ENCODE measurements at regions not wholly inside any gene's neighbourhood (a gene's known extent, or its start where the extent isn't known, plus 50 kb on each side); places are given as distances from the start of the nearest gene placed in this dataset.

DNA sequence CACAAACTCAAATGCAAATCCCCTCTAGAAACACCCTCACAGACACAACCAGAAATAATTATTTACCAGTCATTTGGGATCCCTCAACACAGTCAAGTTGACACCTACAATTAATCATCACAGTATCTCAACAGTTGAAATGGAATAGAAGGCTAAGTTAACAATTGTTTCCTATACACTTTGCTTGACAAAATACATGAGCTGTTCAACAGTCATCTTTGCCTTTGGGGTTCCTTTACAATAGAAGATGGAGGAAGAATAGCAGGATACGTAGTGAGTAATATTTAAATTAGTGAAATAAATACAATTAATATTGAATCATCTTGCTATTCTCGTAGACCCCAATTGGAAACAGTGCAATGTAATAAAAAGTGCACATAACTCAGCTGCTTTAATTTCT lies 487.3 kb upstream of the ADAMTS5 start:
- TF ChIP-seq EZH2 (IDR thresholded peaks at IDR 0.05; ENCODE audit: borderline replicate concordance) = no peak
- TF ChIP-seq, protein P1, sequence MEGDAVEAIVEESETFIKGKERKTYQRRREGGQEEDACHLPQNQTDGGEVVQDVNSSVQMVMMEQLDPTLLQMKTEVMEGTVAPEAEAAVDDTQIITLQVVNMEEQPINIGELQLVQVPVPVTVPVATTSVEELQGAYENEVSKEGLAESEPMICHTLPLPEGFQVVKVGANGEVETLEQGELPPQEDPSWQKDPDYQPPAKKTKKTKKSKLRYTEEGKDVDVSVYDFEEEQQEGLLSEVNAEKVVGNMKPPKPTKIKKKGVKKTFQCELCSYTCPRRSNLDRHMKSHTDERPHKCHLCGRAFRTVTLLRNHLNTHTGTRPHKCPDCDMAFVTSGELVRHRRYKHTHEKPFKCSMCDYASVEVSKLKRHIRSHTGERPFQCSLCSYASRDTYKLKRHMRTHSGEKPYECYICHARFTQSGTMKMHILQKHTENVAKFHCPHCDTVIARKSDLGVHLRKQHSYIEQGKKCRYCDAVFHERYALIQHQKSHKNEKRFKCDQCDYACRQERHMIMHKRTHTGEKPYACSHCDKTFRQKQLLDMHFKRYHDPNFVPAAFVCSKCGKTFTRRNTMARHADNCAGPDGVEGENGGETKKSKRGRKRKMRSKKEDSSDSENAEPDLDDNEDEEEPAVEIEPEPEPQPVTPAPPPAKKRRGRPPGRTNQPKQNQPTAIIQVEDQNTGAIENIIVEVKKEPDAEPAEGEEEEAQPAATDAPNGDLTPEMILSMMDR (IDR thresholded peaks at IDR 0.05; ENCODE audit: poor library complexity) = no peak
- H3K9me2 ChIP-seq (replicated peaks; ENCODE audit: insufficient read depth) = no peaks in the 10 kb centered on the region
- no peak overlapping the region for H3K4me3 ChIP-seq
- H2AFZ ChIP-seq = no peak overlapping the region
- 89% methylated on average over 2 of the region's 2 CpGs for WGBS (ENCODE audit: low lambda C conversion rate, missing lambda C conversion rate)
- no peaks in the 10 kb centered on the region for H3K4me1 ChIP-seq (ENCODE audit: insufficient read depth)
- no peak overlapping the region for H3K4me2 ChIP-seq
- H3K27ac ChIP-seq = no peak overlapping the region
- H4K20me1 ChIP-seq (ENCODE audit: insufficient read depth, poor library complexity, severe bottlenecking) = no peaks in the 10 kb centered on the region
- no peaks in the 10 kb centered on the region for H3K79me2 ChIP-seq
- H3K36me3 ChIP-seq (replicated peaks; ENCODE audit: insufficient read depth, low read depth) = no peaks in the 10 kb centered on the region
- H3K27me3 ChIP-seq = no peaks in the 10 kb centered on the region
- DNase-seq (ENCODE audit: low spot score) = no peak
- no peaks in the 10 kb centered on the region for H3K9me3 ChIP-seq (ENCODE audit: low read depth)

DNA sequence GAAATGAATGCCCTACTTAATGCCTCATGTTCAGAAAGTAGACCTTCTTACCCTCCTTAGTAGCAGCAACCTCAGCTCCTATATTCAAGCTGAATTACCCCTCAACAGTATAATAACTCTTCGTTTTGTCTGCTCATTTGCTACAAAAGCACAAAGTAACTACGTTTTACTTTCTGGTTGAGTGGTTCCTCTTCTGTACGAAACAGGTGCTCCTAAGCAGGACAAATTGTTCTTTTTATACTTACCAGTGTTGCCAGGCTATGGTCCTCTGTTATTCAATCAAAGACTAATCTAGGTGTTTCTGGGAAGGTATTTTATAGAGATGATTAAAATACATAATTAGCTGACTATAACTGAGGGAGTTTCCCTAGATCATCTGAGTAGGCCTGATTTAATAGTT lies 484.2 kb upstream of the ADAMTS5 start:
- Histone ChIP-seq H3K79me2 (no peaks in the 10 kb centered on the region), H3K27ac (no peak overlapping the region), H4K20me1 (ENCODE audit: insufficient read depth, poor library complexity, severe bottlenecking) (no peaks in the 10 kb centered on the region), H3K4me3 (no peak overlapping the region), H3K36me3 (replicated peaks; ENCODE audit: insufficient read depth, low read depth) (no peaks in the 10 kb centered on the region), H3K9me2 (replicated peaks; ENCODE audit: insufficient read depth) (no peaks in the 10 kb centered on the region), H2AFZ (no peak overlapping the region), H3K27me3 (no peaks in the 10 kb centered on the region), H3K9me3 (ENCODE audit: low read depth) (no peaks in the 10 kb centered on the region), H3K4me1 (ENCODE audit: insufficient read depth) (no peaks in the 10 kb centered on the region), H3K4me2 (no peak overlapping the region)
- DNase-seq (ENCODE audit: low spot score) = no peak
- TF ChIP-seq EZH2 (IDR thresholded peaks at IDR 0.05; ENCODE audit: borderline replicate concordance) (no peak), EZH2phosphoT487 (IDR thresholded peaks at IDR 0.05; ENCODE audit: low read depth, severe bottlenecking, unreplicated experiment) (no peak)
- TF ChIP-seq, protein P1 (IDR thresholded peaks at IDR 0.05; ENCODE audit: poor library complexity) = no peak
- WGBS (ENCODE audit: low lambda C conversion rate, missing lambda C conversion rate) = 94% methylated on average over 3 of the region's 3 CpGs

DNA sequence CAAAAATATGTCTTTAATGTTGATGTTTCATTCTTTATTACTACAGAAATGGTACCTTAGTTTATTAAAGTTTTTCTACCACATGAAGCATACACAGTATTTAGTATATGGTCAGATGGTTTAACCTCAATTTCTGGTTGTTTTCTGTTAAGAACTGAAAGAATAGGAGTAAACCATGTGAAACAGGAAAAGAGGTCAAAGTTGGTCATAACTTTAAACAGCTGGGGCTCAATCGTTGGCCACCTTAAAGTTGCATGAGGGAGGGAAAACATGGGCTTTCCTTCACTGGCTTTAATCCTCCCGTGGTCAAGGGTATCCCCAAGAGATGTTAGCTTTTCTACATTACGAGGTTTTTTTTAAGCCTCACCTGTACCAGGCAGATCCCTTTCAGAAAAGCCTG lies 483.3 kb upstream of the ADAMTS5 start:
- WGBS (ENCODE audit: low lambda C conversion rate, missing lambda C conversion rate) = 58% methylated on average over 3 of the region's 3 CpGs

More for the DNA sequence above, 483.3 kb upstream of the ADAMTS5 start:
- TF ChIP-seq, protein P1 (IDR thresholded peaks at IDR 0.05; ENCODE audit: poor library complexity) = no peak
- TF ChIP-seq EZH2phosphoT487 (IDR thresholded peaks at IDR 0.05; ENCODE audit: low read depth, severe bottlenecking, unreplicated experiment) = no peak
- TF ChIP-seq EZH2 (IDR thresholded peaks at IDR 0.05; ENCODE audit: borderline replicate concordance) = no peak
- H3K9me2 ChIP-seq (replicated peaks; ENCODE audit: insufficient read depth) = no peaks in the 10 kb centered on the region
- H3K4me3 ChIP-seq = no peak overlapping the region
- no peaks in the 10 kb centered on the region for H3K27me3 ChIP-seq
- H3K27ac ChIP-seq = no peak overlapping the region
- no peak overlapping the region for H2AFZ ChIP-seq
- H3K4me2 ChIP-seq = no peak overlapping the region
- H3K36me3 ChIP-seq (replicated peaks; ENCODE audit: insufficient read depth, low read depth) = no peaks in the 10 kb centered on the region
- H4K20me1 ChIP-seq (ENCODE audit: insufficient read depth, poor library complexity, severe bottlenecking) = no peaks in the 10 kb centered on the region
- H3K4me1 ChIP-seq (ENCODE audit: insufficient read depth) = no peaks in the 10 kb centered on the region
- DNase-seq (ENCODE audit: low spot score) = no peak
- H3K79me2 ChIP-seq = no peaks in the 10 kb centered on the region
- H3K9me3 ChIP-seq (ENCODE audit: low read depth) = no peaks in the 10 kb centered on the region
